HG03196 (cell line): ENCODE measurements at regions not wholly inside any gene's neighbourhood (a gene's known extent, or its start where the extent isn't known, plus 50 kb on each side); places are given as distances from the start of the nearest gene placed in this dataset.

Experiments
- ATAC-seq: cut with Tn5 transposase; IDR thresholded peaks from one replicate; pipeline ENCODE4 v1.9.1; 2021; ENCODE audit not compliant: unreplicated experiment

GRCh38 chr2:8268172-8268783 is 413.6 kb upstream of the ID2 start:
- no peak for ATAC-seq

DNA sequence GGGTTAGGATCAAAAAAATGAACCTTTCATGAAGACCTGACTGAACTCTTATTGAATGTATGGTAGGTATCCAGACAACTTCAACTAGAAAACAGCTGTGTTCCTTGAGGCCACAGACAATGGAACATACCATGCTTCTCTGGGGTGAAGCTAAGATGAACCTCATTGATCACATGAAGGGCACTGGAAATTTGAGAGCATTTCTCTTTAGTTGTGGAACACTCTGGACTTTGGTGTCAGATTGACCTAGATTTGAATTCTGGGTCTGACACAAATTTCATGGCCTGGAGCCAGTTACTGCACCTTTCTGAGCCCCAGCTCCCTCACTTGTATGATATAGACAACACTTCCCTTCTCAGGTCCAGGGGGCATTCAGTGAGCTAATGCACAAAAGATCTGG is 411.2 kb upstream of the ID2 start:
- no peak for ATAC-seq

GRCh38 chr2:8271461-8271860 is 410.4 kb upstream of the ID2 start:
- ATAC-seq: no peak

DNA sequence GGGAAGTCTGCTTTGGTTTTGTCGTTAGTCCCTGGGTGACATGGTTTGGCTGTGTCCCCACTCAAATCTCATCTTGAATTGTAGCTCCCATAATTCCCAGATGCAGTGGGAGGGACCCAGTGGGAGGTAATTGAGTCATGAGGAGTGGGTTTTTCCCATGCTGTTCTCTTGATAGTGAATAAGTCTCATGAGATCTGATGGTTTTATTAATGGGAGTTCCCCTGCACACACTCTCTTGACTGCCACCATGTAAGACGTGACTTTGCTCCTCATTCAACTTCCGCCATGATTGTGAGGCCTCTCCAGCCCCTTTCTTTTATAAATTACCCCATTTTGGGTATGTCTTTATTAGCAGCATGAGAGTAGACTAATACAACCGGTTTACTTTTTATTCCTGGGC is 405.8 kb upstream of the ID2 start:
- ATAC-seq: no peak

DNA sequence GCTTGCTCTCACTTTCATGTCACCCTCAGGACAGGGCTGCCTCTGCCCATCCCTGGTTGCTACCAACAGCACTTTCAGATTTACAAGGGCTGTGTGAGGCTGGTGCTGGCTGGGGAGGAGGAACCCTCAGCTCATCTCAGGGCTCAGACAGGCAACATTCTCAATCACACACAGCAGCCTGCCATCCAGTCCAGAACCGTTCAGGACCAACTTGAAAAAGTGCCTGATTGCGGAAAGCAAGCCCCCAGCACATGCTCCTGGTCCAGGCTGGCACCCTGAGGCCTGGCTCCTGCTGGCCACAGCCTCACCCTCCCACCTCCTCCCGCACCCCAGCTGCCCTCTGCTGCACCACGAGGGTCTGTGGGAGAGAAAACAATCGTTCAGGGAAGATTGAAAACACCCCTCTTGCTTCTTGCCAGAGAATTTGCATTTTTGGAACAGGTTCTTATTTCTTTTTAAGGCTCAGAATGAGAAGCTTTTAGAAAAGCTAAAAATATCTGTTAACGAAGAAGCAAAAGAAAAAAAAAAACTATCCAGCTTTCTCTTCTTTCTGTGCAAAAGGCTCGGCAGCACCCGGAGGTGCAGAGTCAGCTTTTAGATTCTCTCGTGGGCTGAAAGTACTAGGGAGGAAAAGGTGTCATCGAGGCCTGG is 403.8 kb upstream of the ID2 start:
- peak; percentile 58 for ATAC-seq

DNA sequence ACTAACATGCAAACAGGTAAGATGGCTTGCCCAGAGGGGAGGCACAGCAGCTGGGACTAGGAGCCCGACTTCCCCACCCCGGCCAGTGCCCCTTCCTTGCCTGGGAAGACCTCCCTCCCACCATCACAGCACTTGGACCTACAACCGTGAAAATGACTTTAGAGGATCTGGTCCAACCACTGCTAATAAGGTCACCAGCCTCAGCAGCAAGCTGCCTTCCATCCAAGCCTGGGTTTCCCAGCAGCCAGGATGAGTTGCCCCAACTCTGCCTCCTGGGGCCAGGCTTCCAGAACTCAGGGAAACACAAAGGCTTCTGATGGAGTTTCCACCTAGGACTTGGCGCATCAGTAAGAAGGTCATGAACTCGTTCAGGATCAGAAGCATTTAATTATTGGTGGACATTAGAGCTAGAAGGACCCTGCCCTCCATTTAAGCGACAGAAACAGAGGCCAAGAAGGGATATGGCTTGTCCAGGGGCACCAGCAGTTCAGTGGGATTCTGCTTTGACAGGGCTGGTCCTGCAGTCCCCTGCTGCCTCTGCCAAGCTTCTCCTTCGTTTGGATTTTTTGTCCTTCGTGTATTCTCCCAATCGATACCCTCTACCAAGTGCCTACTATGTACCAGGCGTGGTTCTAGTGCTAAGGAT is 403.0 kb upstream of the ID2 start:
- ATAC-seq: no peak

DNA sequence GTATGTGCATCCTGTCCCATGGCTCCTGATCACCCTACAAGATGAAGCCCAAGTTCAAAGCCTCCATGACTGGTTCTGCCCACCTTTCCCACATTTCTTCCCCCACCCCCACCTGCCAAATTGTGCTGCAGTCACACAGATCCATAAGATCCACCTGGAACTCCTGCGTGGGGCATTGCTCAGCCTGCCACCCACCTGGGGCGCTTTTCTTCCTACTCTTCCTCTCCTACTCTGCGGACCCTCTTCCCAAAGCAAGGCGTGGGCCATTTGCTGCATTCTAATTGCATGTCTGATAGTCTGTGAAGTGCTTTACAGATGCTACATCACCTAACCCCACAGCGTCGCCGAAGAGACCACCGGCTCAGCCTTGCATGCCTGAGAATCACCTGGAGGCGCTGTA is 402.4 kb upstream of the ID2 start:
- ATAC-seq: no peak

GRCh38 chr2:8281234-8281633 is 400.6 kb upstream of the ID2 start:
- no peak for ATAC-seq

DNA sequence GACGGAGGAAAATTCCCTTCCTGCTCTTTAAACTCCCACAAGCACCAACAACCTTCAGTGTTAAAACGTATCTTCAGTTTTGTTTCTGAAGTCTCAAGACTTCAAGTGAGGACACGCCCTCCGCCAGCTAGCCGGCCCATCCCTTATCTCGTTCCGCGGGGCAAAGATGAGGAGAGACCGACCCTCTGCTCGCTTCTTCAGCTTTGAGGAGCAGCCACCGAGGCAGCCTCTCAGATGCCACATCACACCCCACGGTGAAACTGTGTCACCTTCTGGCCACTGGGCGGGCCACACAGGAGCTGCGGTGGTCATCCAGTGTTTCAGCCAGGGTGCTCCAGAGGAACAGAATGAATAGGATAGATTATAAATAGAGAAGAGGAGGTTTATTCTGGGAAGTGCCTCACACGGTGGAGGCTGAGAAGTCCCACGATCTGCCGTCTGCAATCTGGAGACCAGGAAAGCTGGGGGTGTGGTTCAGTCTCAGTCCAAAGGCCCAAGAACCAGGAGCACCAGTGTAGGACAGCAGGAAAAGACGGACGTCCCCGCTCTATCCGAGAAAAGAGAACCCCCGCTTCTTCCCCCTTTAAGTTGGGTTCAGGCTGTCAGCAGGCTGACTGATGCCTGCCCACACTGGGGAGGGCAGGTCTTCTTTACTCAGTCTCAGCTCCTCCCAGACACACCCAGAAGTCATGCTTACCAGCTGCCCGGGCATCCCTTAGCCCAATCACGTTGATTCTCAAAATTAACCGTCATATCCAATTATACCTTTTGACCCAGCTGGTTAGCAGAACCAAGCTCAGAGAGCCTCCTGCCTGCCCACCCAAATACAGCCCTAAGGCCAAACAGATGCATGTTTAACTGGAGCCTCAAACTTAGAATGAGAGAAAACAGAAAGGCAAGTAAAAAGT is 399.7 kb upstream of the ID2 start:
- no peak for ATAC-seq

GRCh38 chr2:8282858-8283252 is 399.0 kb upstream of the ID2 start:
- no peak for ATAC-seq

- ATAC-seq: no peak
These were observed 396.8 kb upstream of the ID2 start for GRCh38 chr2:8285081-8285480.

- no peak for ATAC-seq
These were observed 396.0 kb upstream of the ID2 start for GRCh38 chr2:8285898-8286297.

GRCh38 chr2:8288206-8288605 is 393.6 kb upstream of the ID2 start:
- no peak for ATAC-seq

DNA sequence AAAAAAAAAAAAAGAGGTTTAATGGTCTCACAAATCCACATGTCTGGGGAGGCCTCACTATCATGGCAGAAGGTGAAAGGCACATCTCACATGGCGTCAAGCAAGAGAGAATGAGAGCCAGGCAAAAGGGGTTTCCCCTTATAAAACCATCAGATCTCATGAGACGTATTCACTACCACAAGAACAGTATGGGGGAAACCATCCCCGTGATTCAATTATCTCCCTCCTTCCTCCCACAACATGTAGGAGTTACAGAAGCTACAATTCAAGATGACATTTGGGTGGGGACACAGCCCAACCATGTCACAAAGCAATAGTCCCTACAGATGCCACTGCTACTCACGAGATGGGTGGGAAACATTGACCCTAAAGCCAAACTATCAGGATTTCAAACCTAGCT is 392.7 kb upstream of the ID2 start:
- no peak for ATAC-seq

DNA sequence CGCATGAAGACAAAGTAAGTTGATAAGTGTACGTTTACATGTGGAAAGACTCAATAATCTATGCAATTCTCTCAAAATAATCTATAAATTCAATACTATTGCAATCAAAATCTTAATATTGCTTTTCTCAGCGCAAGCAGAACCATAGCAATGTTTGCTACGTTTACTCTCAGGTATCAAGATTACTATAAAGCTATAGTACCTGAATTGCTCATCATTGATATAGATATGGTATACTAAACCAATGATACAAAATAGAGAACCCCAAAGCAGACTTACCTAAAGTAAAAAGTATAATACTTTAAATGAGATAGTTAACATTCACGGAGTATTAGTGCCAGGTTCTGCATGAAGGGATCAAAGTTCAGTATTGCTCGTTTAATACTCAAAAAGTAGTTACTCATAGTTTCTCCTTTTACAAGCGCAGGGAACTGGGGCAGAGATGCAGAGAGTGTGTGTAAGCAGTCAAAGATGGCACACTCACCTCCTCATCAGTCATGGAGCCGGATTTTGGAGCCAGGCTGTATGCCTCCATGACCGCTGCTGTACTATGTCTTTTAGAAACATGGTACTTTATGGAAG is 391.0 kb upstream of the ID2 start:
- no peak for ATAC-seq

DNA sequence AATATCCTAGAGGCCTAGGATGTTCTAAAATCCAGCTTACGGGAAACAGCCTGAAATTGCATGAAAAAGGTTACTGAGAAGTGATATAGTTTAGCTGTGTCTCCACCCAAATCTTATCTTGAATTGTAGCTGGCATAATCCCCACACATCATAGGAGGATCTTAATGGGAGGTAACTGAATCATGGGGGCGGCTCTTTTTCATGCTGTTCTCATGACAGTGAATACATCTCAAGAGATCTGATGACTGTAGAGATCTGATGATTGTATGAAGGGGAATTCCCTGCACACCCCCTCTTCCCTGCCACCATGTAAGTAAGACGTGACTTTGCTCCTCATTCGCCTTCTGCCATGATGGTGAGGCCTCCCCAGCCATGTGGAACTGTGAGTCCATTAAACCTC is 385.6 kb upstream of the ID2 start:
- ATAC-seq: no peak

DNA sequence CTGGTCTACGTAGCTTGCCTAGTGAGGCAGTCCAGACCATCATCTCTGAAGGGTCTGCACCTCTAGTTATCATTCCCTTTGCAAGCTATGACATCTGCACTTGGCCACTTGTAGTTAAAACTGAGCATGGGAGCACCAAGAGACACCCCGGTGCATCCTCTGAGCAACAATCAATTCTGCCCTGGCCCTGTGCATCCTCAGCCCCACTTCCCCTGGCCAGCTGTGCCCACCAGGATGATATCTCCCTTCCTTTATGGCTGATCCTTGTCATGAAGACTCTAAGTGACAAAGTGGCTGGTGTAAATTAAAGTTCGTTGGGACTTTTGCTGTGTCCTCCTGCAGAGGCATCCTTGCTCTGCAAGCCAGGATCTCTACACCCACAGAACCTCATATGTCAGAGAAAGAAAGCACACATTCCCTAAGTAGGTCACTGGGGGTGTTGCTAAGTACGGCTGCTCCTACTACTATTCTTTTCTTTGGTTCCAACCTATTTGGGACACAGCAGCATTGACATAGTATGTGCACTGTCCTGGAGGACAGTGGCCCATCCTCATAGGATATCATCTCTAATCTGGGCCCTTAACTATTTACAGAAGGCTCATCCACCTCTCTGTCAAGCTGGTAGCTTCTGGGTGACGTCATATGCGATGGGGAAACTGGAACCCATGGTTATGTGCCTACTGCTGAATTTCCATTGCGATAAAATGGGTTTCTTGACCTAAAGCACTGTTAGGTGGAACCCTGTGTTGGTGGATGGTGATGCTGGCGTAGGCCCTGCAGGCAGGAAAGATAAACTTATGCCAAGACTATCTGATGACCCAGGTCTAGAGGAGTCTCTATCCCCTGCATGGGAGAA is 384.3 kb upstream of the ID2 start:
- ATAC-seq: no peak

DNA sequence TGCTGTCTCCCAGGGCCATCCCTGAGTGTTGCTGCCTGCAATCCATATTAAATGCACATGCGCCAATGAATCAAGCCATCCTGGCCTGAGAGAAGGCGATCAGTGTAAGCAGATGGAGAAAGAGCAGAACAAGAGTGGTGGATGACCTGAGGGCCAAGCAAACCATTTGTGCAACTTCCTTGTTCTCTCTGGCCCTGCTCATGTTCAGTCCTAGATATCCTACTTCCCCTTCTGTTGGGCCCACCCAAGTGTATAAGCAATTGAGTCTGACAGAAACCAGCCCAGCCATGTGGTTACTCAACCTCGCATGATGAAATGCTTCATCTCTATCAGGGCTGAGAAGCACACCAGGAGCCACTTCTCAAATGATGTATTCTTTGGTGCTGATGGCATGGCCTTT is 383.1 kb upstream of the ID2 start:
- no peak for ATAC-seq

- ATAC-seq: no peak
These were observed 381.6 kb upstream of the ID2 start for GRCh38 chr2:8300216-8300615.

DNA sequence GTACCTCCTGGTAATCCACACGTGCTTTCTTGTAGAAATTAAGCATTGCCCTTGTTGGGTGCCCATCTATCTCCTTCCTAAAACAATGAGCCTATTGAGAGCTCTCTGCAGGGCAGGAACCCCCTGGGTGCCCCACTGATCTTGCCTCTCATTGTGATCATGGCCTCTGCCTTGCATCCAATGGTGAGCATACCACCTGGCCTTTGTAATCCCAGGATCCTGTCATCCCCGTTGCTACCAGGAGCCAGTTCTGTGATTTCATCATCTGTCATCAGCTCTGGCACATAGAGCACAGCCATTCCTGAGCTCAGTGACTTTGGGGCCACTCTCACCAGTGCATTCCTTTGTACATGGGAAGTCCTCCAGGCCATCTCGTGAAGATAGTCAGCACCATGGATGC is 381.0 kb upstream of the ID2 start:
- no peak for ATAC-seq
